ENCODE measurements at regions not wholly inside any gene's neighbourhood (a gene's known extent, or its start where the extent isn't known, plus 50 kb on each side); places are given as distances from the start of the nearest gene placed in this dataset.

GRCh38 chr4:18961879-18962278, 940.3 kb upstream of the LCORL start:
- TF ChIP-seq, protein P1, sequence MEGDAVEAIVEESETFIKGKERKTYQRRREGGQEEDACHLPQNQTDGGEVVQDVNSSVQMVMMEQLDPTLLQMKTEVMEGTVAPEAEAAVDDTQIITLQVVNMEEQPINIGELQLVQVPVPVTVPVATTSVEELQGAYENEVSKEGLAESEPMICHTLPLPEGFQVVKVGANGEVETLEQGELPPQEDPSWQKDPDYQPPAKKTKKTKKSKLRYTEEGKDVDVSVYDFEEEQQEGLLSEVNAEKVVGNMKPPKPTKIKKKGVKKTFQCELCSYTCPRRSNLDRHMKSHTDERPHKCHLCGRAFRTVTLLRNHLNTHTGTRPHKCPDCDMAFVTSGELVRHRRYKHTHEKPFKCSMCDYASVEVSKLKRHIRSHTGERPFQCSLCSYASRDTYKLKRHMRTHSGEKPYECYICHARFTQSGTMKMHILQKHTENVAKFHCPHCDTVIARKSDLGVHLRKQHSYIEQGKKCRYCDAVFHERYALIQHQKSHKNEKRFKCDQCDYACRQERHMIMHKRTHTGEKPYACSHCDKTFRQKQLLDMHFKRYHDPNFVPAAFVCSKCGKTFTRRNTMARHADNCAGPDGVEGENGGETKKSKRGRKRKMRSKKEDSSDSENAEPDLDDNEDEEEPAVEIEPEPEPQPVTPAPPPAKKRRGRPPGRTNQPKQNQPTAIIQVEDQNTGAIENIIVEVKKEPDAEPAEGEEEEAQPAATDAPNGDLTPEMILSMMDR (IDR thresholded peaks at IDR 0.05): no peak
- H3K36me3 ChIP-seq: no peaks in the 10 kb centered on the region
- no peaks in the 10 kb centered on the region for H3K4me1 ChIP-seq (ENCODE audit: control insufficient read depth in 1 of 2, low read depth in 2 of 2)
- no peak overlapping the region for H3K4me3 ChIP-seq
- no peak for DNase-seq (ENCODE audit: low spot score)
- H3K27ac ChIP-seq: no peak overlapping the region
- ATAC-seq (ENCODE audit: insufficient number of reproducible peaks, low FRiP score, low read depth): no peak
- H3K27me3 ChIP-seq (replicated peaks; ENCODE audit: insufficient read depth): no peaks in the 10 kb centered on the region
- H3K9me3 ChIP-seq: no peaks in the 10 kb centered on the region

GRCh38 chr4:18961266-18961665, 939.7 kb upstream of the LCORL start:
- Histone ChIP-seq H3K9me3 (no peaks in the 10 kb centered on the region), H3K27me3 (replicated peaks; ENCODE audit: insufficient read depth) (no peaks in the 10 kb centered on the region), H3K4me1 (ENCODE audit: control insufficient read depth in 1 of 2, low read depth in 2 of 2) (no peaks in the 10 kb centered on the region), H3K4me3 (no peak overlapping the region), H3K36me3 (no peaks in the 10 kb centered on the region), H3K27ac (no peak overlapping the region)
- TF ChIP-seq, protein P1 (IDR thresholded peaks at IDR 0.05): no peak
- ATAC-seq (ENCODE audit: insufficient number of reproducible peaks, low FRiP score, low read depth) (no peak), DNase-seq (ENCODE audit: low spot score) (no peak)

DNA sequence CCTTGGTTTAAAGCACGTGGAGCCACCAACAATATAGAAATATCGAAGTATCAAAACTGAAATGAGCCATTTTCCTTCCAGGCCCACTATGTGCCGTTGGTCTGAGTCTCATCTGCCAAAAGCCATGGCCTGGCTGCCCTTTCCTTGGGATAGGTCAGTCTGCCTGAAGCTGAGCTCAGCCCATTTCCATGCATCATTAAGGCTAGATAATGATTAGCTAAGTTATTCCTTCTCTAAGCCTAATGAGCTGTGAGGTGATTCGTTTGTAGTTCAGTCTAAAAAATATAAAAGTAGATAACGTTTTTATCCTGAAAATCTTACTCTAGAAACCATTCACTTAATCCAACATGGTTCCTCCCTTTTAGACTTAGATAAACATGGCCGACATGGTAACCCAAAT, 936.2 kb upstream of the LCORL start:
- no peak for DNase-seq (ENCODE audit: low spot score)
- Histone ChIP-seq H3K4me3 (no peak overlapping the region), H3K27ac (no peak overlapping the region), H3K36me3 (no peaks in the 10 kb centered on the region), H3K9me3 (no peaks in the 10 kb centered on the region), H3K27me3 (replicated peaks; ENCODE audit: insufficient read depth) (no peaks in the 10 kb centered on the region), H3K4me1 (ENCODE audit: control insufficient read depth in 1 of 2, low read depth in 2 of 2) (no peaks in the 10 kb centered on the region)
- TF ChIP-seq, protein P1 (IDR thresholded peaks at IDR 0.05): no peak
- no peak for ATAC-seq (ENCODE audit: insufficient number of reproducible peaks, low FRiP score, low read depth)

DNA sequence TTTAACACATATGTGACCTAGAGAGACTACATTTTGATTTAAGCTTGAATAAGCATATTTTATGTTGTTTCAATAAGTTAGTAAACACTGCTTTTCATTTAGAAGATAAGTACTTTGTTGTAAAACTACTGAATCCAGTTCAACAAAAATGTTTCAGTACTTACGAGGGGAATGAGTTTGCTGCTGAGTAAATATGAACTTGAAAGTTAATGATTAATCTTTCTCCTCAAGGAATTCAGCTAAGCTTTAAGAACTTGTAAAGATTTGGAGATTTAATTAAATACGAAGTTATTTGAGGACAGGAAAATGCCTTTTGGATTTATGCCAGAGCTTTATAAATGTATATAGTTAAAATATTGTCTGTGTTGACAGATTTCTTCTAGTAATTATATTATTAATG, 933.0 kb upstream of the LCORL start:
- H3K36me3 ChIP-seq: no peaks in the 10 kb centered on the region
- H3K4me3 ChIP-seq: no peak overlapping the region
- H3K27me3 ChIP-seq (replicated peaks; ENCODE audit: insufficient read depth): no peaks in the 10 kb centered on the region
- no peaks in the 10 kb centered on the region for H3K4me1 ChIP-seq (ENCODE audit: control insufficient read depth in 1 of 2, low read depth in 2 of 2)
- TF ChIP-seq, protein P1 (IDR thresholded peaks at IDR 0.05): no peak
- DNase-seq (ENCODE audit: low spot score) (no peak), ATAC-seq (ENCODE audit: insufficient number of reproducible peaks, low FRiP score, low read depth) (no peak)
- no peaks in the 10 kb centered on the region for H3K9me3 ChIP-seq
- no peak overlapping the region for H3K27ac ChIP-seq

DNA sequence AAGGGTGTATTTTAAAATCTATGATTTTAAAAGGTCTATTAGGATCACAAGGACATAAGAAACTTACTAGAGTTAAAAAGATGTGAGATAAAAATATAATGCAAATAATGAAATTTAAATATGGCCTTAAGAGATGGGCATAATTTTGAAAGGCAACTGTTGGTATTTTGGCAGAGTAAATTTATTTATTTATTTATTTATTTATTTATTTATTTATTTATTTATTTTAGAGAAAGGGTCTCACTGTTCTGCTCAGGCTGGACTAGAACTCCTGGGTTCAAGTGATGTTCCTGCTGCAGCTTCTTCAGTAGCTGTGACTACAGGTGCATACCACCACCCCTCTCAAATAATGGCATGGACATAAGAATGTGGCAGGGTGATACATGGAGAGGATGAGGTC, 932.1 kb upstream of the LCORL start:
- H3K4me1 ChIP-seq (ENCODE audit: control insufficient read depth in 1 of 2, low read depth in 2 of 2): no peaks in the 10 kb centered on the region
- TF ChIP-seq, protein P1 (IDR thresholded peaks at IDR 0.05): no peak
- ATAC-seq (ENCODE audit: insufficient number of reproducible peaks, low FRiP score, low read depth) (no peak), DNase-seq (ENCODE audit: low spot score) (no peak)
- no peaks in the 10 kb centered on the region for H3K36me3 ChIP-seq
- H3K9me3 ChIP-seq: no peaks in the 10 kb centered on the region
- H3K27me3 ChIP-seq (replicated peaks; ENCODE audit: insufficient read depth): no peaks in the 10 kb centered on the region
- no peak overlapping the region for H3K27ac ChIP-seq
- H3K4me3 ChIP-seq: no peak overlapping the region
